K562 (cell line): ENCODE measurements at regions not wholly inside any gene's neighbourhood (a gene's known extent, or its start where the extent isn't known, plus 50 kb on each side); places are given as distances from the start of the nearest gene placed in this dataset.

ENCODE experiments used
- CSDE1 ChIP-seq, 2 experiments: fragments of 450-650 bp; IDR thresholded peaks; 2 replicates each; pipeline ENCODE4 v1.6.1; 2016; ENCODE audit warnings: mild to moderate bottlenecking in 1 of 2
- EGR1 ChIP-seq: fragments of 450-650 bp; conservative IDR thresholded peaks from 2 replicates; pipeline ENCODE4 v1.6.1; 2017; ENCODE audit warnings: mild to moderate bottlenecking
- KAT2B ChIP-seq: IDR thresholded peaks from one replicate; pipeline ENCODE4 v1.6.1; 2012; ENCODE audit warnings: low read depth, mild to moderate bottlenecking, control low read depth, inconsistent platforms, low read length, moderate library complexity
- MAFK ChIP-seq: IDR thresholded peaks from 2 replicates; pipeline ENCODE4 v1.6.1; 2011; ENCODE audit warnings: low read length, improper control_type of control experiment
- MTA3 ChIP-seq: fragments of 450-650 bp; formaldehyde crosslinking; IDR thresholded peaks from 2 replicates; pipeline ENCODE4 v1.6.1; 2017; ENCODE audit warnings: mild to moderate bottlenecking, borderline replicate concordance
- NBN ChIP-seq: fragments of 450-650 bp; IDR thresholded peaks from 2 replicates; pipeline ENCODE4 v1.6.1; 2016; ENCODE audit warnings: low read depth, mild to moderate bottlenecking
- PBX2 ChIP-seq, 2 experiments: IDR thresholded peaks in 1 of 2; conservative IDR thresholded peaks in 1 of 2; 2 replicates each; pipeline ENCODE4 v1.6.1; 2016; ENCODE audit warnings: low read depth in 2 of 2, mild to moderate bottlenecking in 1 of 2, missing compliant biosample characterization in 1 of 2, missing genetic modification characterization in 1 of 2, moderate library complexity in 1 of 2
- POLR2AphosphoS5 ChIP-seq: IDR thresholded peaks from 2 replicates; pipeline ENCODE4 v1.6.1; 2011; ENCODE audit warnings: mild to moderate bottlenecking, low read depth, low read length, moderate library complexity; ENCODE audit not compliant: control insufficient read depth, insufficient read depth
- SRF ChIP-seq, 2 experiments: fragments of 250-450, 450-650 bp in 1 of 2; sonication (Bioruptor Pico) in 1 of 2; sonication (generic) in 1 of 2; formaldehyde crosslinking; IDR thresholded peaks; 2 replicates each; pipeline versions ENCODE4 v1.5.0 to v1.5.1; 2020 to 2022; ENCODE audit warnings: mild to moderate bottlenecking in 1 of 2, missing genetic modification reagents in 1 of 2
- ZBTB33 ChIP-seq: sonication (generic); formaldehyde crosslinking; IDR thresholded peaks from 2 replicates; pipeline ENCODE4 v1.8.1; 2023; ENCODE audit warnings: mild to moderate bottlenecking, missing genetic modification reagents
- ZNF174 ChIP-seq: fragments of 250-450 bp; sonication (Bioruptor Pico); IDR thresholded peaks from 2 replicates; pipeline ENCODE4 v1.4.0; 2020; ENCODE audit warnings: mild to moderate bottlenecking

GRCh38 chr5:29949301-29949872 lies 1244.1 kb upstream of the CDH6 start:
- no peak for TF ChIP-seq KAT2B
- no peak for TF ChIP-seq NBN
- TF ChIP-seq ZBTB33 (CRISPR knock-in tag), result no peak
- no peak for TF ChIP-seq POLR2AphosphoS5
- no peak for TF ChIP-seq EGR1
- no peak for TF ChIP-seq SRF (CRISPR knock-in tag; IDR thresholded peaks at IDR 0.05)
- no peak for TF ChIP-seq CSDE1 (IDR thresholded peaks at IDR 0.05)
- no peak for TF ChIP-seq MAFK
- no peak for TF ChIP-seq ZNF174 (CRISPR knock-in tag)
- no peak for TF ChIP-seq PBX2 (CRISPR knock-in tag; IDR thresholded peaks at IDR 0.05; ENCODE audit: low read depth)
- no peak for TF ChIP-seq PBX2 (tag; conservative IDR thresholded peaks at IDR 0.05; ENCODE audit: low read depth)
- TF ChIP-seq MTA3, result no peak
